ENCODE measurements at regions not wholly inside any gene's neighbourhood (a gene's known extent, or its start where the extent isn't known, plus 50 kb on each side); places are given as distances from the start of the nearest gene placed in this dataset.

DNA sequence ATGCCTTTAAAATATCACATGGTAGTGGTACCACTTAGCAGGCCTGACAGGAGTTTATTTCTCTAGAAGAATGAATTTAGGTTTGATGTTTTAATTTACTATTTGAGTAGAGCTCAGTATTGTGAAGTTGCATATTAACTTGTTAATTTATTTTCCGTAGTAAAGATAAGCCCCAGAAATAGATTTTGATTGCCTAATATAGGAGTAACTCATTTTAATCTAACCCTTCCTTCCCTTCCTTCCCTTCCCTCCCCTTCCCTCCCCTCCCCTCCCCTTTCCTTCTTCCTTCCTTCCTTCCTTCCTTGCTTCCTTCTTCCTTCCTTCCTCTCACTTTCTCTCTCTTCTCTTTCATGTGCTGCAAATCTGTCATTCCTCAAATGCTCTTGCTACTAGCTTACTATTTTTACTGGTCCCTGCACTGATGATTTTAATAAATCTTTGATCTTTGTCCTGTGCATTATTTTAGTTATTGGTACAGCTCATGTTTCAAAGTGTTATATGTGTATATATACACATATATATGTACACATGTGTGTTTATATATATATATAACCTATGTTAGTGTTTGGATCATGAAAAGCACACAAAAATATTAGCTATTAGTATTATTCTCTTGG, 862.6 kb upstream of the CNTNAP5 start:
- Histone ChIP-seq H3K4me2 (replicated peaks; ENCODE audit: extremely low read depth, low read length, poor library complexity, severe bottlenecking) (no peak overlapping the region), H3K4me3 (replicated peaks in 1 of 3; ENCODE audit: low read depth in 2 of 3, low read length in 3 of 3) (no peak overlapping the region), H3K27ac (ENCODE audit: low read depth in 1 of 2, low read length in 2 of 2) (no peak overlapping the region), H3K36me3 (replicated peaks in 1 of 2; ENCODE audit: control insufficient read depth in 1 of 2, insufficient read depth in 2 of 2, low read length in 2 of 2) (no peaks in the 10 kb centered on the region), H3K79me2 (ENCODE audit: insufficient read depth, low read length) (no peaks in the 10 kb centered on the region), H3K9me3 (replicated peaks in 1 of 2; ENCODE audit: control insufficient read depth in 1 of 2, insufficient read depth in 1 of 2, low read length in 2 of 2) (no peaks in the 10 kb centered on the region), H3K27me3 (ENCODE audit: control insufficient read depth in 2 of 2, insufficient read depth in 2 of 2, low read length in 2 of 2) (no peaks in the 10 kb centered on the region), H2AFZ (ENCODE audit: insufficient read depth, low read depth, low read length, poor library complexity, severe bottlenecking) (no peak overlapping the region), H3K9ac (ENCODE audit: insufficient read depth, low read length, poor library complexity, severe bottlenecking) (no peak overlapping the region), H3K4me1 (ENCODE audit: control insufficient read depth in 1 of 2, insufficient read depth in 2 of 2, low read length in 2 of 2) (no peaks in the 10 kb centered on the region), H4K20me1 (ENCODE audit: insufficient read depth, low read length) (no peaks in the 10 kb centered on the region)
- TF ChIP-seq, protein P1, sequence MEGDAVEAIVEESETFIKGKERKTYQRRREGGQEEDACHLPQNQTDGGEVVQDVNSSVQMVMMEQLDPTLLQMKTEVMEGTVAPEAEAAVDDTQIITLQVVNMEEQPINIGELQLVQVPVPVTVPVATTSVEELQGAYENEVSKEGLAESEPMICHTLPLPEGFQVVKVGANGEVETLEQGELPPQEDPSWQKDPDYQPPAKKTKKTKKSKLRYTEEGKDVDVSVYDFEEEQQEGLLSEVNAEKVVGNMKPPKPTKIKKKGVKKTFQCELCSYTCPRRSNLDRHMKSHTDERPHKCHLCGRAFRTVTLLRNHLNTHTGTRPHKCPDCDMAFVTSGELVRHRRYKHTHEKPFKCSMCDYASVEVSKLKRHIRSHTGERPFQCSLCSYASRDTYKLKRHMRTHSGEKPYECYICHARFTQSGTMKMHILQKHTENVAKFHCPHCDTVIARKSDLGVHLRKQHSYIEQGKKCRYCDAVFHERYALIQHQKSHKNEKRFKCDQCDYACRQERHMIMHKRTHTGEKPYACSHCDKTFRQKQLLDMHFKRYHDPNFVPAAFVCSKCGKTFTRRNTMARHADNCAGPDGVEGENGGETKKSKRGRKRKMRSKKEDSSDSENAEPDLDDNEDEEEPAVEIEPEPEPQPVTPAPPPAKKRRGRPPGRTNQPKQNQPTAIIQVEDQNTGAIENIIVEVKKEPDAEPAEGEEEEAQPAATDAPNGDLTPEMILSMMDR (IDR thresholded peaks at IDR 0.05), result no peak
- intact Hi-C loops (cut with micrococcal nuclease), result no loop called here
- Mint-ChIP-seq H3K27ac (no peak overlapping the region), H3K27me3 (ENCODE audit: low read depth in 3 of 3) (peaks cover 0 to 2% (median 0%) of the 10 kb centered on the region in 3 donors), H3K4me1 (no peaks in the 10 kb centered on the region), H3K4me3 (no peak overlapping the region), H3K36me3 (no peaks in the 10 kb centered on the region), H3K9me3 (peaks cover 0 to 4% (median 2%) of the 10 kb centered on the region in 7 donors)
- no CpG with 5 or more reads among the region's 1 CpG for WGBS (ENCODE audit: insufficient coverage)
- DNase-seq, result no peak

DNA sequence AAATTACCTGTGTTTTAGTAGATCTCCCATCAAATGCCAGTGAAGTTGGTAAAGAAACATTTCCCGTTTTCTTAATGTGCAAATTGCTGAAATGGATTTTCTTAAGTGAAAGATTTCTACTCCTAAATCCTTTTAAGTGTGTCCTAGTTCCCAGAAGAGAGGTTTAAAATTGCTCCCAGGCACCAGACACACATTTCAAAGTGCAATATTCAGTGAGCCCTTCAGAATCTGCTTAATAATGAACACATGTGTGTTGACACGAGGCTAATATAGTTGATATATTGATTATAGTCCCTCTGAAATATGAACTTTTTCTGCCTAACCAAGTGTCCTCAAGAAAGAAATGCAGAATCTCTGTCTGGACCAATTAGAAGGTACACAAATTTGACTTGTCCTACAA, 861.7 kb upstream of the CNTNAP5 start:
- Mint-ChIP-seq H3K4me3 (no peak overlapping the region), H3K27ac (no peak overlapping the region), H3K36me3 (no peaks in the 10 kb centered on the region), H3K9me3 (peaks cover 0 to 5% (median 3%) of the 10 kb centered on the region in 7 donors), H3K4me1 (no peaks in the 10 kb centered on the region), H3K27me3 (ENCODE audit: low read depth in 3 of 3) (peaks cover 0 to 2% (median 0%) of the 10 kb centered on the region in 3 donors)
- Histone ChIP-seq H3K79me2 (ENCODE audit: insufficient read depth, low read length) (no peaks in the 10 kb centered on the region), H3K4me1 (ENCODE audit: control insufficient read depth in 1 of 2, insufficient read depth in 2 of 2, low read length in 2 of 2) (no peaks in the 10 kb centered on the region), H3K36me3 (replicated peaks in 1 of 2; ENCODE audit: control insufficient read depth in 1 of 2, insufficient read depth in 2 of 2, low read length in 2 of 2) (no peaks in the 10 kb centered on the region), H3K27ac (ENCODE audit: low read depth in 1 of 2, low read length in 2 of 2) (no peak overlapping the region), H3K4me3 (replicated peaks in 1 of 3; ENCODE audit: low read depth in 2 of 3, low read length in 3 of 3) (no peak overlapping the region), H3K4me2 (replicated peaks; ENCODE audit: extremely low read depth, low read length, poor library complexity, severe bottlenecking) (no peak overlapping the region), H4K20me1 (ENCODE audit: insufficient read depth, low read length) (no peaks in the 10 kb centered on the region), H3K9ac (ENCODE audit: insufficient read depth, low read length, poor library complexity, severe bottlenecking) (no peak overlapping the region), H3K27me3 (ENCODE audit: control insufficient read depth in 2 of 2, insufficient read depth in 2 of 2, low read length in 2 of 2) (no peaks in the 10 kb centered on the region), H3K9me3 (replicated peaks in 1 of 2; ENCODE audit: control insufficient read depth in 1 of 2, insufficient read depth in 1 of 2, low read length in 2 of 2) (no peaks in the 10 kb centered on the region), H2AFZ (ENCODE audit: insufficient read depth, low read depth, low read length, poor library complexity, severe bottlenecking) (no peak overlapping the region)
- WGBS (ENCODE audit: insufficient coverage), result no CpG with 5 or more reads among the region's 2 CpGs
- DNase-seq, result no peak
- TF ChIP-seq, protein P1 (IDR thresholded peaks at IDR 0.05), result no peak
- intact Hi-C loops (cut with micrococcal nuclease), result no loop called here
